ENCODE measurements at regions not wholly inside any gene's neighbourhood (a gene's known extent, or its start where the extent isn't known, plus 50 kb on each side); places are given as distances from the start of the nearest gene placed in this dataset.

DNA sequence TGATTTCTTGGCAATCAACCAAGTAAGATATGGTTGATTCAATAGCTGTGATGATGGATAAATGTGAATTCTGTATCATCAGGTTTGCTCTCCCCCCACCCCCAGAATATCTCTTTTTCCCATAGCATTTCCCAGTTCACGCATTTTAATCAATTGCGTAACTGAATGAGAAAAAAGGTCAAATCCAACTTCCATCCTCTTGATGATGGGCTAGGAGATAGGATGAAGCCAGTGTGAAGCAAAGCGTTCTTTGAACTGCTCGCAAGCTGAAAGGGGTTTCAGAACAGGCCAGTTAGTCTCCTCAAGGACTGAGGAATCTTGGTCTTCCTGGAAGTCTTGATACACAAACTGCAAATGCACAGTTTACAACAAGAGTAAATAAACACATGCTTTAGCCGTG is 94.5 kb upstream of the ARMC3 start:
- H3K36me3 Mint-ChIP-seq = no peaks in the 10 kb centered on the region
- ChIA-PET CTCF (no interaction called here), POLR2A (no interaction called here)
- H3K27me3 Mint-ChIP-seq (ENCODE audit: low read depth) = no peaks in the 10 kb centered on the region
- no peak overlapping the region for H3K27ac Mint-ChIP-seq
- ATAC-seq = no peak
- no peak overlapping the region for H3K4me3 Mint-ChIP-seq
- DNase-seq (ENCODE audit: low spot score) = no peak
- H3K9me3 Mint-ChIP-seq = peaks cover 9% of the 10 kb centered on the region
- TF ChIP-seq, protein P1, sequence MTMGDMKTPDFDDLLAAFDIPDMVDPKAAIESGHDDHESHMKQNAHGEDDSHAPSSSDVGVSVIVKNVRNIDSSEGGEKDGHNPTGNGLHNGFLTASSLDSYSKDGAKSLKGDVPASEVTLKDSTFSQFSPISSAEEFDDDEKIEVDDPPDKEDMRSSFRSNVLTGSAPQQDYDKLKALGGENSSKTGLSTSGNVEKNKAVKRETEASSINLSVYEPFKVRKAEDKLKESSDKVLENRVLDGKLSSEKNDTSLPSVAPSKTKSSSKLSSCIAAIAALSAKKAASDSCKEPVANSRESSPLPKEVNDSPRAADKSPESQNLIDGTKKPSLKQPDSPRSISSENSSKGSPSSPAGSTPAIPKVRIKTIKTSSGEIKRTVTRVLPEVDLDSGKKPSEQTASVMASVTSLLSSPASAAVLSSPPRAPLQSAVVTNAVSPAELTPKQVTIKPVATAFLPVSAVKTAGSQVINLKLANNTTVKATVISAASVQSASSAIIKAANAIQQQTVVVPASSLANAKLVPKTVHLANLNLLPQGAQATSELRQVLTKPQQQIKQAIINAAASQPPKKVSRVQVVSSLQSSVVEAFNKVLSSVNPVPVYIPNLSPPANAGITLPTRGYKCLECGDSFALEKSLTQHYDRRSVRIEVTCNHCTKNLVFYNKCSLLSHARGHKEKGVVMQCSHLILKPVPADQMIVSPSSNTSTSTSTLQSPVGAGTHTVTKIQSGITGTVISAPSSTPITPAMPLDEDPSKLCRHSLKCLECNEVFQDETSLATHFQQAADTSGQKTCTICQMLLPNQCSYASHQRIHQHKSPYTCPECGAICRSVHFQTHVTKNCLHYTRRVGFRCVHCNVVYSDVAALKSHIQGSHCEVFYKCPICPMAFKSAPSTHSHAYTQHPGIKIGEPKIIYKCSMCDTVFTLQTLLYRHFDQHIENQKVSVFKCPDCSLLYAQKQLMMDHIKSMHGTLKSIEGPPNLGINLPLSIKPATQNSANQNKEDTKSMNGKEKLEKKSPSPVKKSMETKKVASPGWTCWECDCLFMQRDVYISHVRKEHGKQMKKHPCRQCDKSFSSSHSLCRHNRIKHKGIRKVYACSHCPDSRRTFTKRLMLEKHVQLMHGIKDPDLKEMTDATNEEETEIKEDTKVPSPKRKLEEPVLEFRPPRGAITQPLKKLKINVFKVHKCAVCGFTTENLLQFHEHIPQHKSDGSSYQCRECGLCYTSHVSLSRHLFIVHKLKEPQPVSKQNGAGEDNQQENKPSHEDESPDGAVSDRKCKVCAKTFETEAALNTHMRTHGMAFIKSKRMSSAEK (CRISPR knock-in tag; IDR thresholded peaks at IDR 0.05; ENCODE audit: borderline replicate concordance) = no peak
- TF ChIP-seq RELA (CRISPR knock-in tag; IDR thresholded peaks at IDR 0.05; ENCODE audit: borderline replicate concordance) (no peak), TP53 (CRISPR knock-in tag; IDR thresholded peaks at IDR 0.05) (no peak), JUN (CRISPR knock-in tag; IDR thresholded peaks at IDR 0.05) (no peak), NFE2L1 (CRISPR knock-in tag; IDR thresholded peaks at IDR 0.05) (no peak), NR1H2 (CRISPR knock-in tag; IDR thresholded peaks at IDR 0.05) (no peak), TCF7 (CRISPR knock-in tag; IDR thresholded peaks at IDR 0.05; ENCODE audit: low read depth) (no peak), FOXP1 (CRISPR knock-in tag; IDR thresholded peaks at IDR 0.05; ENCODE audit: borderline replicate concordance) (no peak), ZBTB21 (CRISPR knock-in tag; IDR thresholded peaks at IDR 0.05; ENCODE audit: borderline replicate concordance) (no peak), MYBL2 (CRISPR knock-in tag; IDR thresholded peaks at IDR 0.05) (no peak), SMAD3 (CRISPR knock-in tag; IDR thresholded peaks at IDR 0.05; ENCODE audit: borderline replicate concordance) (no peak), MAX (CRISPR knock-in tag; IDR thresholded peaks at IDR 0.05) (no peak), ATF3 (CRISPR knock-in tag; conservative IDR thresholded peaks at IDR 0.05) (no peak), STAT6 (CRISPR knock-in tag; conservative IDR thresholded peaks at IDR 0.05; ENCODE audit: low read depth) (no peak), ZNF138 (CRISPR knock-in tag; conservative IDR thresholded peaks at IDR 0.05) (no peak), E2F1 (CRISPR knock-in tag; IDR thresholded peaks at IDR 0.05) (no peak)
- TF ChIP-seq, protein P2, sequence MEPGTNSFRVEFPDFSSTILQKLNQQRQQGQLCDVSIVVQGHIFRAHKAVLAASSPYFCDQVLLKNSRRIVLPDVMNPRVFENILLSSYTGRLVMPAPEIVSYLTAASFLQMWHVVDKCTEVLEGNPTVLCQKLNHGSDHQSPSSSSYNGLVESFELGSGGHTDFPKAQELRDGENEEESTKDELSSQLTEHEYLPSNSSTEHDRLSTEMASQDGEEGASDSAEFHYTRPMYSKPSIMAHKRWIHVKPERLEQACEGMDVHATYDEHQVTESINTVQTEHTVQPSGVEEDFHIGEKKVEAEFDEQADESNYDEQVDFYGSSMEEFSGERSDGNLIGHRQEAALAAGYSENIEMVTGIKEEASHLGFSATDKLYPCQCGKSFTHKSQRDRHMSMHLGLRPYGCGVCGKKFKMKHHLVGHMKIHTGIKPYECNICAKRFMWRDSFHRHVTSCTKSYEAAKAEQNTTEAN (CRISPR knock-in tag; IDR thresholded peaks at IDR 0.05) = no peak
- TF ChIP-seq, protein P3, sequence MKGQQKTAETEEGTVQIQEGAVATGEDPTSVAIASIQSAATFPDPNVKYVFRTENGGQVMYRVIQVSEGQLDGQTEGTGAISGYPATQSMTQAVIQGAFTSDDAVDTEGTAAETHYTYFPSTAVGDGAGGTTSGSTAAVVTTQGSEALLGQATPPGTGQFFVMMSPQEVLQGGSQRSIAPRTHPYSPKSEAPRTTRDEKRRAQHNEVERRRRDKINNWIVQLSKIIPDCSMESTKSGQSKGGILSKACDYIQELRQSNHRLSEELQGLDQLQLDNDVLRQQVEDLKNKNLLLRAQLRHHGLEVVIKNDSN (CRISPR knock-in tag; IDR thresholded peaks at IDR 0.05) = no peak
- TF ChIP-seq, protein P4, sequence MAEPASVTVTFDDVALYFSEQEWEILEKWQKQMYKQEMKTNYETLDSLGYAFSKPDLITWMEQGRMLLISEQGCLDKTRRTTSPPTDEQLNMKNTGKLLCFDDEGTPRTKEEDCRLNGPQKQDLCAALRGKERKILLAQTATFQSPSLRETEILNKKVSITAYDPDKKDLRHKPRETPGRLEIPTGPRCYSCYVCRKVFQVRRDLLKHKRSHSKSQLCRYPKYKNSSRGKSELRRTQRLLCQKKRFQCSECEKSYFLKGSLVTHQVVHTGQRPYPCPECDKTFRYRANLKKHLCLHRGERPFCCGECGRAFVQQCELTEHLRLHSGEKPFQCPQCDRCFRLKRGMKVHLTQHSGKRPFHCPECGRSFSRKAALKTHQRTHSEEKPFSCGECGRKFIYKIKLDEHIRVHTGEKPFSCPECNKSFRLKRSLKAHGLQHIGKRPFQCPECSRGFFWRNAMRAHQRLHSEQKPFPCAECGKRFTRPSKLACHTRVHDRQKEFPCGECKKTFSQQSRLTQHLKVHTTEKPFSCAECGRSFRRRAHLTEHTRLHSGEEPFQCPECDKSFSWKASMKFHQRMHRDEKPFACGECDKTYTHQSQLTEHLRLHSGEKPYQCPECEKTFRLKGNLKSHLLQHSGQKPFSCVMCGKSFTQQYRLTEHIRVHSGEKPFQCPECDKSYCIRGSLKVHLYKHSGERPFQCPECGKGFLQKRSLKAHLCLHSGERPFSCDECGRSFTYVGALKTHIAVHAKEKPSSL (CRISPR knock-in tag; conservative IDR thresholded peaks at IDR 0.05) = no peak
- TF ChIP-seq, protein P5, sequence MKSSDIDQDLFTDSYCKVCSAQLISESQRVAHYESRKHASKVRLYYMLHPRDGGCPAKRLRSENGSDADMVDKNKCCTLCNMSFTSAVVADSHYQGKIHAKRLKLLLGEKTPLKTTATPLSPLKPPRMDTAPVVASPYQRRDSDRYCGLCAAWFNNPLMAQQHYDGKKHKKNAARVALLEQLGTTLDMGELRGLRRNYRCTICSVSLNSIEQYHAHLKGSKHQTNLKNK (CRISPR knock-in tag; IDR thresholded peaks at IDR 0.05) = no peak
- H3K4me1 Mint-ChIP-seq = peaks cover 25% of the 10 kb centered on the region
